ENCODE measurements at regions not wholly inside any gene's neighbourhood (a gene's known extent, or its start where the extent isn't known, plus 50 kb on each side); places are given as distances from the start of the nearest gene placed in this dataset.

DNA sequence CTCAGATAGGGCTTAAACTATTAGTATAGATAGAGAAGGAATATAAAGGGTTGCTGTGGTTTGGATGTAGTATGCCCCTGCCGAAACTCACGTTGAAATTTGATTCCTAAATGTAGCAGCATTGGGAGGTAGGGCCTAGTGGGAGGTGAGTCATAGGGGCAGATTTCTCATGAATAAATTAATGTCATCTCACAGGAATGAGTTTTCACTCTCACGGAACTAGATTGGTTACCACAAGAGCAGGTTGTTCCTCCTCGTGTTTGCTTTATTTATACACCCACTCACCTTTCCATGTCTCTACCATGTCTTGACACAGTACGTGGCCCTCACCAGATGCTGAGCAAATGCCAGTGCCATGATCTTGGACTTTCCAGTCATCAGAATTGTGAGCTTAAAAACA is 218.2 kb downstream of the RBM43 start:
- TF ChIP-seq CTCF (IDR thresholded peaks at IDR 0.05) (no peak), POLR2A (IDR thresholded peaks at IDR 0.05) (no peak)

Data from testis (tissue), 2 donors.